Activated B cell treated with CpG ODN at 0.5 μM for 24 hours (primary cell): ENCODE measurements at regions not wholly inside any gene's neighbourhood (a gene's known extent, or its start where the extent isn't known, plus 50 kb on each side); places are given as distances from the start of the nearest gene placed in this dataset.

Source experiments
- ATAC-seq: fragments of 200-7000 bp; cut with Tn5 transposase; one replicate; pipeline ENCODE4 v1.10.0; 2021; ENCODE audit warnings: low read depth, mild to moderate bottlenecking, moderate library complexity
- CTCF ChIA-PET: fragments of 350-600 bp; sonication (Branson Sonifier 250); formaldehyde crosslinking; loops from one replicate; lab custom pipeline; 2021; ENCODE audit warnings: antibody characterized with exemption; lab: Charles Lee
- POLR2A ChIA-PET: fragments of 350-600 bp; sonication (Branson Sonifier 250); formaldehyde crosslinking; loops from one replicate; lab custom pipeline; 2021; ENCODE audit warnings: antibody characterized with exemption; lab: Charles Lee
- DNase-seq: peaks from one replicate; pipeline ENCODE4 v3.0.0; 2022
- H3K27ac Mint-ChIP-seq: one replicate; pipeline ENCODE4 v1.8.0; 2020; ENCODE audit warnings: mixed read lengths
- H3K27me3 Mint-ChIP-seq: one replicate; pipeline ENCODE4 v1.8.0; 2021; ENCODE audit warnings: mixed read lengths
- H3K36me3 Mint-ChIP-seq: one replicate; pipeline ENCODE4 v1.8.0; 2021; ENCODE audit warnings: low read depth, mixed read lengths
- H3K4me1 Mint-ChIP-seq: one replicate; pipeline ENCODE4 v1.8.0; 2021; ENCODE audit warnings: mixed read lengths
- H3K4me3 Mint-ChIP-seq: one replicate; pipeline ENCODE4 v1.8.0; 2020; ENCODE audit warnings: mild to moderate bottlenecking, mixed read lengths
- H3K9me3 Mint-ChIP-seq: one replicate; pipeline ENCODE4 v1.8.0; 2020; ENCODE audit warnings: mixed read lengths
- intact Hi-C: fragments of 100-400 bp; cut with micrococcal nuclease; formaldehyde crosslinking; loops from one replicate; pipeline ENCODE4 v1.15.1; 2024
- TF ChIP-seq, protein P1 (sequence below): fragments of 200-600 bp; IDR thresholded peaks from one replicate; pipeline ENCODE4 v1.8.0; 2022; ENCODE audit warnings: antibody characterized with exemption, mild to moderate bottlenecking

DNA sequence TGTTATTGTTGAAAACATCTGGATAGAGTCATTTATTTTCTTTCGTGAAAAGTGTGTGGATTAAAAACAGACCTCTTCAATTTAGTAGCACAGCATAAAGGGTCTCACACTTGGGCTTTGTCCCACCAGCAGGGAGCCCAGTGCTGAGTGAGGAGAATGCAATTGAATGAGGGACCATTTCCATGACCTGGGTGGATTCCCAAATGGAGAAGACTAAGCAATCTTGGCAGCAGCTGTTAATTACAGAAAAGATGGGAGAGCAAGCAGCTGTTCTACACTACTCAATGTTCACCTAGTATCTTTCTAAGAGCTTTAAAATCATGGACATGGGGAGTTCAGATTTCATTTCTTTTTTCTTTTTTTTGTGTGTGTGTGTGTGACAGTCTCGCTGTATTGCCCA is 121.8 kb upstream of the FN1 start:
- POLR2A ChIA-PET = no interaction called here
- Mint-ChIP-seq H3K27ac (no peak overlapping the region), H3K9me3 (no peaks in the 10 kb centered on the region), H3K4me1 (no peaks in the 10 kb centered on the region), H3K4me3 (no peak overlapping the region), H3K36me3 (no peaks in the 10 kb centered on the region), H3K27me3 (peaks cover 4% of the 10 kb centered on the region)
- intact Hi-C loops = no loop called here
- CTCF ChIA-PET = no interaction called here
- TF ChIP-seq, protein P1, sequence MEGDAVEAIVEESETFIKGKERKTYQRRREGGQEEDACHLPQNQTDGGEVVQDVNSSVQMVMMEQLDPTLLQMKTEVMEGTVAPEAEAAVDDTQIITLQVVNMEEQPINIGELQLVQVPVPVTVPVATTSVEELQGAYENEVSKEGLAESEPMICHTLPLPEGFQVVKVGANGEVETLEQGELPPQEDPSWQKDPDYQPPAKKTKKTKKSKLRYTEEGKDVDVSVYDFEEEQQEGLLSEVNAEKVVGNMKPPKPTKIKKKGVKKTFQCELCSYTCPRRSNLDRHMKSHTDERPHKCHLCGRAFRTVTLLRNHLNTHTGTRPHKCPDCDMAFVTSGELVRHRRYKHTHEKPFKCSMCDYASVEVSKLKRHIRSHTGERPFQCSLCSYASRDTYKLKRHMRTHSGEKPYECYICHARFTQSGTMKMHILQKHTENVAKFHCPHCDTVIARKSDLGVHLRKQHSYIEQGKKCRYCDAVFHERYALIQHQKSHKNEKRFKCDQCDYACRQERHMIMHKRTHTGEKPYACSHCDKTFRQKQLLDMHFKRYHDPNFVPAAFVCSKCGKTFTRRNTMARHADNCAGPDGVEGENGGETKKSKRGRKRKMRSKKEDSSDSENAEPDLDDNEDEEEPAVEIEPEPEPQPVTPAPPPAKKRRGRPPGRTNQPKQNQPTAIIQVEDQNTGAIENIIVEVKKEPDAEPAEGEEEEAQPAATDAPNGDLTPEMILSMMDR = no peak
- ATAC-seq (no peak), DNase-seq (no peak)

DNA sequence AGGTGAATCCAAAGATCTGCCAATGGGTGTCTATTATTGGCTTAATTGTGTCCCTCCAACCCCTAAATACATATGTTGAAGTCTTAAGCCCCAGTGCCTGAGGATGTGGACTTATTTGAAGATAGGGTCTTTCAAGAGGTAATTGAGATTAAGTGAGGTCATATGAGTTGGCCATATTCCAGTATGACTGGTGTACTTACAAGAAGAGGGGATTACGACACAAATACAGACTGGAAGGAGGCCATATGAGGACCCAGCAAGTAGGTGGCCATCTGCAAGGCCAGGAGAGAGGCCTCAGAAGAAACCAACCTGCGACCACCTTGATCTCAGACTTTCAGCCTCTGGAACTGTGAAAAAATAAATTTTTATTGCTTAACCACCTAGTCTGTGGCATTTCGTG is 121.1 kb upstream of the FN1 start:
- POLR2A ChIA-PET = no interaction called here
- no peak overlapping the region for H3K4me3 Mint-ChIP-seq
- intact Hi-C loops = no loop called here
- no peaks in the 10 kb centered on the region for H3K4me1 Mint-ChIP-seq
- DNase-seq (no peak), ATAC-seq (no peak)
- H3K27ac Mint-ChIP-seq = no peak overlapping the region
- peaks cover 4% of the 10 kb centered on the region for H3K27me3 Mint-ChIP-seq
- no peaks in the 10 kb centered on the region for H3K36me3 Mint-ChIP-seq
- CTCF ChIA-PET = no interaction called here
- TF ChIP-seq, protein P1 = no peak
- no peaks in the 10 kb centered on the region for H3K9me3 Mint-ChIP-seq

DNA sequence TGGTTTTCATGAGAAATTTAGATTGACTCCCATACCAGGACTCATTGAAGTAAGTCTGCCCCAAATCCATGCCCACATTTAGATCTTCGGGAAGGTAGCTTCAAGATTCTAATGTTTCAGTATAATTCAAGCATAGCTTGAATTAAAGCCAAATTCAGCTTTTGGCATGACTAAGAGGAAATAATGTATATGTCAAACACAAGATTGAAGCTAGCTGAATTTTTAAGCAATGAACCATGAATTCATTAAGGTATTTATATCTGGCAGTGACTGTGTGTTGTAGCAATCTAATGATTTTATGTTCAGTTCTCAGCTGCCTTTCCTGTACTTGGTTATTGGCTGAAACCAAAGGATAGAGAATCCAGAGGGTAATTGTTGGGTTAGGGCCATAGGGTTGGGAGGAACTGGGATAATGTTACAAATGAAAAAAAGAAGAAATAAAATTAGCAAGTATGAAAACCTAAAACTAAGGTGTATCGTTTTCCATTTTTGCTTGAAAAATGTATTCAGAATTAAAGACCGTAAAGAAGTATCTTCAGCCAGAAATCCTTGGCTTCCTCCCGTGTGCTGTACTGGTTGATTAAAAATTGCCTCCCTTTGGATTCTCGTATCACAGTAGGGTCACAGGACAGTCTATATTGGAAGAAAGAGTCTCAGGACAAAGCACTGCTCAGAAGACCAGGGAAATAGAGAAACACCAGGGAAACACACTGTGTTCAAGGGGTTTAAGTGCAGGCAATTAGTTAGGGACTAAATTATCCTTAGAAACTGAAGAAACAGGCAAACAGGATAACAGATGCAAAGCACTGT is 119.0 kb upstream of the FN1 start:
- intact Hi-C loops = no loop called here
- POLR2A ChIA-PET = no interaction called here

DNA sequence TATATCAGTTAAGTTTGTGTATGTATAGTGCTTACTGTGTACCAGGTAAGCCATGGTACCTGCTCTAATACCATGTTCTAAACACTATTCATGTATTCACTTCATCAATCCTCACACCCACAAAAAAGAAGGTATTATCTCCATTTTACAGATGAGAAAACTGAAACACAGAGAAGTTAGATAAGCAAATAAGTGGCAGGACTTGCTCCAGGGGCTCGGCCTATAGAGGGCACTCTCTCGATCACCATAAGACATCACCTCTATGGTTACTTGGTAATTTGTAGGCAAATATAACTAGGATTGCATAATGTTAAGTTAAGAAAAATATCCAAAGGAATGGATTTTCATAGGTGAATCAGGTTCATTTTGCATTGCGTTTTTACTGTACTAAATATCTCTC is 118.1 kb upstream of the FN1 start:
- TF ChIP-seq, protein P1 = no peak
- Mint-ChIP-seq H3K36me3 (no peaks in the 10 kb centered on the region), H3K4me1 (no peaks in the 10 kb centered on the region), H3K27ac (no peak overlapping the region), H3K9me3 (no peaks in the 10 kb centered on the region), H3K4me3 (no peak overlapping the region), H3K27me3 (peaks cover 1% of the 10 kb centered on the region)
- intact Hi-C loops = no loop called here
- CTCF ChIA-PET = no interaction called here
- no peak for DNase-seq
- ATAC-seq = no peak
- POLR2A ChIA-PET = no interaction called here

More for the DNA sequence above, 119.0 kb upstream of the FN1 start:
- Mint-ChIP-seq H3K9me3 (no peaks in the 10 kb centered on the region), H3K4me1 (no peaks in the 10 kb centered on the region), H3K4me3 (no peak overlapping the region), H3K27ac (no peak overlapping the region), H3K36me3 (no peaks in the 10 kb centered on the region), H3K27me3 (peaks cover 2% of the 10 kb centered on the region)
- TF ChIP-seq, protein P1 = no peak
- ATAC-seq = no peak
- CTCF ChIA-PET = no interaction called here
- no peak for DNase-seq

DNA sequence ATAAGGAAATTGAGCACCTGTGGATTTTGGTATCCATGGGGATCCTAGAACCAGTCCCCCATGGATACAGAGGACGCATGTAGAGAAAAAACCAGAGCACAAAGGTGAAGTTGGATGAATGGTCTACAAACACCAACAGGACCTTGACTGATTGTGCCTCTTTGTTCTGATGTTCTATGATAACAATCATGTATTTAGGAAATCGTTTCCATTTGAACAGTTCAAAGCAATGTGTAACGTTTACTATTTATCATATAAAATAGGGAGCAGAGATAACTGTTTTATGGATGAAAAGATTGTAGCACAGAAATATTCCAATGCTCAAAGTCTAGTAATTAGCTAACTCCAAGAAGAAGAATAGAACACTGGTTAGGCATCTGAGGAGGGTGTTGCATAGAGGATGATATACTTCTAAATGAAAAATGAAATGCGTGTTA is 116.3 kb upstream of the FN1 start:
- DNase-seq = no peak
- Mint-ChIP-seq H3K4me1 (no peaks in the 10 kb centered on the region), H3K27ac (no peak overlapping the region), H3K36me3 (no peaks in the 10 kb centered on the region), H3K9me3 (no peaks in the 10 kb centered on the region), H3K4me3 (no peak overlapping the region), H3K27me3 (peaks cover 1% of the 10 kb centered on the region)
- TF ChIP-seq, protein P1 = no peak
- ChIA-PET CTCF (no interaction called here), POLR2A (no interaction called here)
- intact Hi-C loops = no loop called here
- ATAC-seq = no peak
